HG02623 (cell line): ENCODE measurements at regions not wholly inside any gene's neighbourhood (a gene's known extent, or its start where the extent isn't known, plus 50 kb on each side); places are given as distances from the start of the nearest gene placed in this dataset.
"Not testable (repeated sequence)": the region's sequence is repeated elsewhere in the genome, so short reads cannot be mapped to it uniquely, and the experiment has no call there.

Experiments
- ATAC-seq: cut with Tn5 transposase; IDR thresholded peaks from one replicate; pipeline ENCODE4 v1.9.1; 2021; ENCODE audit warnings: moderate library complexity; ENCODE audit not compliant: unreplicated experiment

- no peak for ATAC-seq
Observed at GRCh38 chr5:92380069-92380770, 997.1 kb upstream of the ARRDC3 start.

- no peak for ATAC-seq
Observed at GRCh38 chr5:92378966-92379611, 996.0 kb upstream of the ARRDC3 start.

DNA sequence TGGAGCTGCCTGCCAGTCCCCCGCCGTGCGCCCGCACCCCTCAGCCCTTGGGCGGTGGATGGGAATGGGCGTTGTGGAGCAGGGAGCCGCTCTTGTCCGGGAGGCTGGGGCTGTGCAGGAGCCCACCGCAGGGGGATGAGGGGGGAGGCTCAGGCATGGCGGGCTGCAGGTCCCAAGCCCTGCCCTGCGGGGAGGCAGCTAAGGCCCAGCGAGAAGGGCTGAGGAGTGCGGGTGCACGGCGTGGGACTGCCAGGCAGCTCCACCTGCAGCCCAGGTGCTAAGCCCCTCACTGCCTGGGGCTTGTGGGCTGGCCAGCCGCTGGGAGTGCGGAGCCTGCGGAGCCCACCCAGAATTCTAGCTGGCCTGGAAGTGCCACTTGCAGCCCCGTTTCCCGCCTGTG, 991.7 kb upstream of the ARRDC3 start:
- no peak for ATAC-seq

- no peak for ATAC-seq
Observed at GRCh38 chr5:92372766-92373165, 989.6 kb upstream of the ARRDC3 start.

- ATAC-seq = no peak
Observed at GRCh38 chr5:92371889-92372235, 988.7 kb upstream of the ARRDC3 start.

- no peak for ATAC-seq
Observed at GRCh38 chr5:92371171-92371888, 988.2 kb upstream of the ARRDC3 start.

- ATAC-seq = no peak
Observed at GRCh38 chr5:92370032-92370431, 986.9 kb upstream of the ARRDC3 start.

- no peak for ATAC-seq
Observed at GRCh38 chr5:92369587-92369986, 986.5 kb upstream of the ARRDC3 start.

DNA sequence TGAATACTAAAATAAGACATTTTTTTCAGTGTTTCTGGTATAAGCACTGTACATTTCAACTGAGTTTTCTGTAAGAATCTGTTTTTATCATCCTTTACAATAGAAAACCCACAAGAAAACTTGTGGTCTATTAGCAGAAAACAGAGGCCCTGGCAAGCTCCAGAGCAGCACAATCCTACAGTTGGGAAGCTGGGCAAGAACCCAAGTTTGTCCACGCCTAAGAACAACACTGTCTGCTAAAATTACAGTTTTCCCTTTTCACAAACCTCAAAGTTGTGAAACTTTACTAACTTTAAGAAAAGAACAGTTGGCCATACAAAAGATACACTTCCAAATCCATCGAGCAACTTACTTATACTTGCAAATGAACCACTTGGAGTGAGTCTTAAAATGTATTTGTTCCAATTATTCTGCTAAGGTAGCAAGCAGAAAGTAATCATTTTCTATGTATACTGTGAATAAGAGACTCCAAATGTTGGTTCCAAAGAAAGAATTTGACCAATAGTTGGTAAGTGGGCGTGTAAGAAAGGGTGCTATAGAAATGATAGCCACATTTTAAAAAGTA, 982.0 kb upstream of the ARRDC3 start:
- no peak for ATAC-seq

GRCh38 chr5:92353107-92354030, 970.3 kb upstream of the ARRDC3 start:
- no peak for ATAC-seq

- ATAC-seq = no peak
Observed at GRCh38 chr5:92337772-92338234, 954.7 kb upstream of the ARRDC3 start.

DNA sequence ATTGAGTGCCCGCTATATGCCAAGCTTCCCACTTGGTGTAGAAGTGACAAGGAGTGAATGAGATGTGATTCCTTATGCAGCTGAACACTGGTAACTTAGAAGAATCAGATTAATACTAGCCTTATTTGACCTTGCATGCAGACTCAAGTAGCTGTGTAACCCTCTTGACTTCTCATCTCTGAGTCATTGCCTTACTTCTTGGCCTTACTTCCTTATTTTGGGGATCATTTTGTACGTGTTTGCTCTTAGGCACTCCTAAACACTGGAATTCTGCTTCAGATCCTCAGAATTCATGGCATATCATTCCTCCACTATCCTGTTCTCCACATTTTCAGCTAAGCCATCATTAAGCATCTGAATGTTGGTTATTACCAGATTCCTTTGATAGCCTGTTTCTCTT, 948.9 kb upstream of the ARRDC3 start:
- ATAC-seq = no peak

DNA sequence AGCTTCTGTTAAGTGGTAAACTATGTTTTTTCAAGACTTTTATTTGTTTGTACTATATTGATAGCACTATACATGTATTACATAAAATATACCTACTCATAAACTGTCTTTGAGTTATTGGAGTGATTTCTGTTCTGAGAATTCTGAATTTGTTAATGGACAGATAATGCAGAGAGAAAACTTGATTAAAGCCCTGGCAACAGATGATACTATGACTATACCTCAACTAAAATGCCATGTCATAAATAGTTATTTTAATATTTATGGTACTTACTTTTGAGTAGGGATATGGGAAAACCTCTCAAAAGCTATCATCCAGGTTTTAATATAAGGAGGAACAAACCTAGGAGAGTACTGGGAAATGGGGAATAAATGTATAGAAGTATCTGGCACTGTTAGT, 947.2 kb upstream of the ARRDC3 start:
- ATAC-seq = no peak

- ATAC-seq = no peak
Observed at GRCh38 chr5:92329759-92330158, 946.6 kb upstream of the ARRDC3 start.

DNA sequence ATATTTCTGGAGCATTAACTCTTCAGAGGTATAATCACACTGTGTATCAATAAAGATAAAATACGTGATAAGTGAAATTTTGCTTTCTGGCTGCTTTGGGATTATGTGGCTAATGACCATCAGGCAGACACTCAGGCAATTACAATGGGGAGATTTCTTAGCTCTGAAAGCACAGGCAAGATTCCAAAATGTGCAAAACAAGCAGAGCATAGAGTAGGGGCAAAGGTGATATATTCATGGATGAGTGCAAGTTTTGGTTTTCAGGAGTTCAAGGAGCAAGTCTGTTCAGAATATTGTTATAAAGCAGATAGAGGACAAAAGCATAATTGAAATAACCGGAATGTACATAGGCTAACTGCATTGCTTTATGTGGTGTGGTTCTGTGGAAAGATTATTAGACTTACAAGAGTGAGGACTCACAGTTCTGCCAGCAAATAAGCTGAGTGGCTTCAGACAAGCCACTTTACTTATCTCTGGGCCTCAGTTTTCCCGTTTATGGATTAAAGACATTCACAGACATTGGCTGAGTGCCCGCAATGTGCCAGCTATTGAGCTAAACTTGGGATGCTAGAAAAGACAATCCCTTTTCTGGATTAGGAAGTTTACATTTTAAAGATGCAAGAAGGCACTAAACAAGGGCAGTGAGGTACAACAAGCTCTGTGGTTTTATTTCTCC, 945.6 kb upstream of the ARRDC3 start:
- ATAC-seq = no peak

DNA sequence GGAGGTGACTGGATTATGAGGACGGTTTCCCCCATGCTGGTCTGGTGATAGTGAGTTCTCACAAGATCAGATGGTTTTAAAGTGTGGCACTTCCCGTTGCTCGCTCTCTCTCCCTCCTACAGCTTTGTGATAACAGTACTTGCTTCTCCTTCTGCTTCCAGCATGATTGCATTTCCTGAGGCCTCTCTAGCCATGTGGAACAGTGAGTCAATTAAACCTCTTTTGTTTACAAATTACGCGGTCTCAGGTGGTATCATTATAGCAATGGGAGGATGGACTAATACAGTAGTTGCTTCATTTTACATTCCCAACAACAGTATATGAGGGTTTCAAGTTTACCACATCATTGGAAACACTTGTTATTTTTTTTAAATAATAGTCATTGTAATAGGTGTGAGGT, 937.3 kb upstream of the ARRDC3 start:
- ATAC-seq = no peak

- no peak for ATAC-seq
Observed at GRCh38 chr5:92313385-92313784, 930.3 kb upstream of the ARRDC3 start.

DNA sequence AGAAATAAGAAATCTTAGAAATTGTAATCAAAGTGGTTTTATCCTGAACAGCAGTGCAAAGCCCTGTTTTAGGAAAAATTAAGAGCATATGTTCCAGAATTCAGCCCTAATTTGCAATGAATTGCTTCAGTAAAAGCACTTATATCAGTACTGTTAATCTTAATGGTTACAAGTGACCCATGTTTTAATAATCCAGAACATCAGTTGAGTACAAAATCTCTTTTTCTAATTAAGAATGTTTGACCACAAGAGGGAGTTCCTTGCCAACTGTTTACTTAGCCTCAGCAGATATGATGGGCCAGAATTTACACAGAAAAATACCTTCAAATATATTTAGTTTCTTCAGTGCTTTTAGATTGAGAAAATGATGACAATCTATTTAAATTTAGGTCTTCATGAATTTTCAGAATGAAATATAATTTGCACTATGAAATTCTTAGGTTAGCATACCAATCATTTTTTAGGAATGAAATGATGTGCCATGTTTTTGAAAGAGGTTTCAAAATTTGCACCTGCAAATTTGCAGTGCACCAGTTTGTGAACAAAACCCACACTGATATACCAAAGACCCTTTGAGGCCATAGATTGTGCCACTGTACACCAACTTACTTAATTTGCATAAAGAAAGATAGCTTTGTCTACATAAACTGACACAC, 926.3 kb upstream of the ARRDC3 start:
- no peak for ATAC-seq

DNA sequence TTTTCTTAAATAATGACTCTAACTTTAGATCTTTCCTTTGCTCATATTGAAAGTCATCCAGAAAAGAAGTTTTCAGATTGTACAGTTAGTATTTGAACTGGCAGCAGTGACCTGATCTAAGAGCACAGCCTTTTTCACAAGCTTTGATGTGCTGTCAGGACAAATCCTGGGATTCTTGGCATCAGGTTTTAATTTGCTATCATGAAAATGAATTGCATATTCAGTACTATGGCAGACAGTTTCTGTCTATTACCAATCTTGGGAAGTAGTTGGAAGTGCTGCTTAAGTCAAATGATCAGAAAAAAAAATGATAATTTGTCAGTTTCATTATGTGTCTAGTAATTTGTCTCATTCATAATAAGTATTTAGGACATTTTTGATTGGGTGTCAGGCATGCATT, 925.6 kb upstream of the ARRDC3 start:
- no peak for ATAC-seq

GRCh38 chr5:92302356-92302755, 919.2 kb upstream of the ARRDC3 start:
- not testable (repeated sequence) for ATAC-seq
